ENCODE measurements at regions not wholly inside any gene's neighbourhood (a gene's known extent, or its start where the extent isn't known, plus 50 kb on each side); places are given as distances from the start of the nearest gene placed in this dataset.

GRCh38 chr9:14405176-14405706 lies 91.3 kb upstream of the NFIB start:
- Histone ChIP-seq H3K27ac (ENCODE audit: insufficient read length, low read depth, low read length) (no peak overlapping the region), H2AFZ (ENCODE audit: low read length) (no peak overlapping the region), H2BK120ac (ENCODE audit: low read depth, low read length, poor library complexity, severe bottlenecking) (no peak overlapping the region), H3K14ac (ENCODE audit: insufficient read depth, low read length) (no peak overlapping the region), H2BK12ac (ENCODE audit: insufficient read length, low read depth, low read length) (no peak overlapping the region), H3T11ph (ENCODE audit: low read length) (no peak overlapping the region), H4K5ac (ENCODE audit: insufficient read length, low read depth, low read length) (no peak overlapping the region), H3K79me1 (ENCODE audit: insufficient read depth, low read depth, low read length, poor library complexity, severe bottlenecking) (no peaks in the 10 kb centered on the region), H2AK5ac (ENCODE audit: insufficient read length, low read length) (no peak overlapping the region), H3K9me3 (ENCODE audit: control insufficient read depth, low read depth, low read length) (no peaks in the 10 kb centered on the region), H3K27me3 (ENCODE audit: insufficient read depth, low read length) (no peaks in the 10 kb centered on the region), H3K56ac (ENCODE audit: insufficient read length, low read depth, low read length) (no peak overlapping the region), H3K23me2 (ENCODE audit: insufficient read length, low read depth, low read length, poor library complexity, severe bottlenecking) (no peaks in the 10 kb centered on the region), H3K23ac (ENCODE audit: insufficient read length, low read depth, low read length) (no peak overlapping the region), H3K4me2 (ENCODE audit: insufficient read depth, insufficient read length, low read length) (no peak overlapping the region), H3K9ac (ENCODE audit: extremely low read depth, insufficient read length, low read length) (no peak overlapping the region), H4K8ac (replicated peaks; ENCODE audit: insufficient read length, low read depth, low read length) (no peak overlapping the region), H4K91ac (ENCODE audit: insufficient read length, low read depth, low read length) (no peak overlapping the region), H4K20me1 (ENCODE audit: control insufficient read depth, insufficient read depth, insufficient read length) (no peaks in the 10 kb centered on the region), H2BK5ac (ENCODE audit: insufficient read length, low read length) (no peak overlapping the region), H2BK20ac (ENCODE audit: low read depth, low read length, poor library complexity, severe bottlenecking) (no peak overlapping the region), H3K18ac (ENCODE audit: insufficient read length, low read depth, low read length) (no peak overlapping the region), H3K79me2 (ENCODE audit: insufficient read depth, low read length) (no peaks in the 10 kb centered on the region), H3K4ac (ENCODE audit: low read depth, low read length) (no peak overlapping the region), H2BK15ac (ENCODE audit: low read depth, low read length) (no peak overlapping the region), H3K4me1 (ENCODE audit: insufficient read depth, low read length) (no peaks in the 10 kb centered on the region; the same call in 1 of the 2 replicates)
- TF ChIP-seq, protein P1, sequence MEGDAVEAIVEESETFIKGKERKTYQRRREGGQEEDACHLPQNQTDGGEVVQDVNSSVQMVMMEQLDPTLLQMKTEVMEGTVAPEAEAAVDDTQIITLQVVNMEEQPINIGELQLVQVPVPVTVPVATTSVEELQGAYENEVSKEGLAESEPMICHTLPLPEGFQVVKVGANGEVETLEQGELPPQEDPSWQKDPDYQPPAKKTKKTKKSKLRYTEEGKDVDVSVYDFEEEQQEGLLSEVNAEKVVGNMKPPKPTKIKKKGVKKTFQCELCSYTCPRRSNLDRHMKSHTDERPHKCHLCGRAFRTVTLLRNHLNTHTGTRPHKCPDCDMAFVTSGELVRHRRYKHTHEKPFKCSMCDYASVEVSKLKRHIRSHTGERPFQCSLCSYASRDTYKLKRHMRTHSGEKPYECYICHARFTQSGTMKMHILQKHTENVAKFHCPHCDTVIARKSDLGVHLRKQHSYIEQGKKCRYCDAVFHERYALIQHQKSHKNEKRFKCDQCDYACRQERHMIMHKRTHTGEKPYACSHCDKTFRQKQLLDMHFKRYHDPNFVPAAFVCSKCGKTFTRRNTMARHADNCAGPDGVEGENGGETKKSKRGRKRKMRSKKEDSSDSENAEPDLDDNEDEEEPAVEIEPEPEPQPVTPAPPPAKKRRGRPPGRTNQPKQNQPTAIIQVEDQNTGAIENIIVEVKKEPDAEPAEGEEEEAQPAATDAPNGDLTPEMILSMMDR (conservative IDR thresholded peaks at IDR 0.05), result no peak
- WGBS (ENCODE audit: extremely low coverage, insufficient read length, low lambda C conversion rate), result no CpG with 5 or more reads among the region's 3 CpGs
- H3K27me3 Mint-ChIP-seq (ENCODE audit: low read depth), result no peaks in the 10 kb centered on the region
- DNase-seq, result no peak
- no peak overlapping the region for H3K27ac Mint-ChIP-seq
- H3K4me3 Mint-ChIP-seq, result no peak overlapping the region
- H3K36me3 Mint-ChIP-seq (ENCODE audit: insufficient read depth in 1 of 3, low read depth in 3 of 3), result no peaks in the 10 kb centered on the region; a peak in 1 of 7 replicates
- H3K9me3 Mint-ChIP-seq, result no peaks in the 10 kb centered on the region
- peaks cover 10 to 17% of the 10 kb centered on the region in 2 experiments for H3K4me1 Mint-ChIP-seq
